ENCODE measurements at regions not wholly inside any gene's neighbourhood (a gene's known extent, or its start where the extent isn't known, plus 50 kb on each side); places are given as distances from the start of the nearest gene placed in this dataset.
"Not testable (repeated sequence)": the region's sequence is repeated elsewhere in the genome, so short reads cannot be mapped to it uniquely, and the experiment has no call there.

- no peak for ATAC-seq
- H3K27me3 Mint-ChIP-seq (ENCODE audit: low read depth) = no peaks in the 10 kb centered on the region
- peaks cover 9% of the 10 kb centered on the region for H3K9me3 Mint-ChIP-seq
- H3K4me3 Mint-ChIP-seq = no peak overlapping the region
- DNase-seq = no peak
- H3K4me1 Mint-ChIP-seq (ENCODE audit: low read depth) = no peaks in the 10 kb centered on the region
- H3K36me3 Mint-ChIP-seq (ENCODE audit: insufficient read depth) = no peaks in the 10 kb centered on the region
Observed at GRCh38 chr2:166766220-166766619, 122.1 kb upstream of the XIRP2 start.

GRCh38 chr2:166765141-166765540 lies 123.1 kb upstream of the XIRP2 start:
- no peaks in the 10 kb centered on the region for H3K36me3 Mint-ChIP-seq (ENCODE audit: insufficient read depth)
- ATAC-seq (no peak), DNase-seq (no peak)
- H3K4me3 Mint-ChIP-seq = no peak overlapping the region
- H3K9me3 Mint-ChIP-seq = peaks cover 9% of the 10 kb centered on the region
- H3K27me3 Mint-ChIP-seq (ENCODE audit: low read depth) = no peaks in the 10 kb centered on the region
- no peaks in the 10 kb centered on the region for H3K4me1 Mint-ChIP-seq (ENCODE audit: low read depth)

- no peaks in the 10 kb centered on the region for H3K27me3 Mint-ChIP-seq (ENCODE audit: low read depth)
- H3K4me3 Mint-ChIP-seq = no peak overlapping the region
- peaks cover 9% of the 10 kb centered on the region for H3K9me3 Mint-ChIP-seq
- no peak for ATAC-seq
- DNase-seq = no peak
- H3K4me1 Mint-ChIP-seq (ENCODE audit: low read depth) = no peaks in the 10 kb centered on the region
- no peaks in the 10 kb centered on the region for H3K36me3 Mint-ChIP-seq (ENCODE audit: insufficient read depth)
Observed at GRCh38 chr2:166764702-166765101, 123.6 kb upstream of the XIRP2 start.

GRCh38 chr2:166764216-166764615 lies 124.1 kb upstream of the XIRP2 start:
- ATAC-seq = no peak
- H3K4me3 Mint-ChIP-seq = no peak overlapping the region
- no peaks in the 10 kb centered on the region for H3K36me3 Mint-ChIP-seq (ENCODE audit: insufficient read depth)
- H3K9me3 Mint-ChIP-seq = peaks cover 9% of the 10 kb centered on the region
- H3K27me3 Mint-ChIP-seq (ENCODE audit: low read depth) = no peaks in the 10 kb centered on the region
- H3K4me1 Mint-ChIP-seq (ENCODE audit: low read depth) = no peaks in the 10 kb centered on the region
- DNase-seq = no peak

- peaks cover 6% of the 10 kb centered on the region for H3K9me3 Mint-ChIP-seq
- no peak for DNase-seq
- no peaks in the 10 kb centered on the region for H3K4me1 Mint-ChIP-seq (ENCODE audit: low read depth)
- no peak overlapping the region for H3K4me3 Mint-ChIP-seq
- no peaks in the 10 kb centered on the region for H3K36me3 Mint-ChIP-seq (ENCODE audit: insufficient read depth)
- H3K27me3 Mint-ChIP-seq (ENCODE audit: low read depth) = no peaks in the 10 kb centered on the region
- ATAC-seq = no peak
Observed at GRCh38 chr2:166762746-166763145, 125.5 kb upstream of the XIRP2 start.

GRCh38 chr2:166758956-166759355 lies 129.3 kb upstream of the XIRP2 start:
- DNase-seq (no peak), ATAC-seq (no peak)
- Mint-ChIP-seq H3K36me3 (ENCODE audit: insufficient read depth) (no peaks in the 10 kb centered on the region), H3K4me3 (no peak overlapping the region), H3K9me3 (no peaks in the 10 kb centered on the region), H3K27me3 (ENCODE audit: low read depth) (no peaks in the 10 kb centered on the region), H3K4me1 (ENCODE audit: low read depth) (no peaks in the 10 kb centered on the region)

- peaks cover 9% of the 10 kb centered on the region for H3K9me3 Mint-ChIP-seq
- DNase-seq = no peak
- no peak for ATAC-seq
- no peaks in the 10 kb centered on the region for H3K36me3 Mint-ChIP-seq (ENCODE audit: insufficient read depth)
- H3K27me3 Mint-ChIP-seq (ENCODE audit: low read depth) = no peaks in the 10 kb centered on the region
- no peak overlapping the region for H3K4me3 Mint-ChIP-seq
- H3K4me1 Mint-ChIP-seq (ENCODE audit: low read depth) = no peaks in the 10 kb centered on the region
Observed at GRCh38 chr2:166750624-166751023, 137.7 kb upstream of the XIRP2 start.

GRCh38 chr2:166744117-166744516 lies 144.2 kb upstream of the XIRP2 start:
- not testable (repeated sequence) for H3K27me3 Mint-ChIP-seq (ENCODE audit: low read depth); H3K36me3 Mint-ChIP-seq (ENCODE audit: insufficient read depth); H3K4me3 Mint-ChIP-seq; DNase-seq; H3K4me1 Mint-ChIP-seq (ENCODE audit: low read depth); ATAC-seq
- H3K9me3 Mint-ChIP-seq = peaks cover 36% of the 10 kb centered on the region

- H3K9me3 Mint-ChIP-seq = peaks cover 36% of the 10 kb centered on the region
Observed at GRCh38 chr2:166743482-166743881, 144.8 kb upstream of the XIRP2 start.

GRCh38 chr2:166727095-166727494 lies 161.2 kb upstream of the XIRP2 start:
- no peak for ATAC-seq
- no peaks in the 10 kb centered on the region for H3K27me3 Mint-ChIP-seq (ENCODE audit: low read depth)
- H3K36me3 Mint-ChIP-seq (ENCODE audit: insufficient read depth) = no peaks in the 10 kb centered on the region
- H3K4me3 Mint-ChIP-seq = no peak overlapping the region
- DNase-seq = no peak
- no peaks in the 10 kb centered on the region for H3K4me1 Mint-ChIP-seq (ENCODE audit: low read depth)
- H3K9me3 Mint-ChIP-seq = peaks cover 17% of the 10 kb centered on the region

More at GRCh38 chr2:166743482-166743881, 144.8 kb upstream of the XIRP2 start:
- H3K36me3 Mint-ChIP-seq (ENCODE audit: insufficient read depth); ATAC-seq; H3K4me3 Mint-ChIP-seq; H3K27me3 Mint-ChIP-seq (ENCODE audit: low read depth); H3K4me1 Mint-ChIP-seq (ENCODE audit: low read depth); DNase-seq: not testable (repeated sequence)

GRCh38 chr2:166725927-166726924 lies 162.1 kb upstream of the XIRP2 start:
- no peak for ATAC-seq
- Mint-ChIP-seq H3K9me3 (peaks cover 10% of the 10 kb centered on the region), H3K4me3 (no peak overlapping the region), H3K4me1 (ENCODE audit: low read depth) (no peaks in the 10 kb centered on the region), H3K36me3 (ENCODE audit: insufficient read depth) (no peaks in the 10 kb centered on the region), H3K27me3 (ENCODE audit: low read depth) (no peaks in the 10 kb centered on the region)
- DNase-seq = no peak

- Mint-ChIP-seq H3K4me1 (ENCODE audit: low read depth) (no peaks in the 10 kb centered on the region), H3K36me3 (ENCODE audit: insufficient read depth) (no peaks in the 10 kb centered on the region), H3K4me3 (no peak overlapping the region), H3K9me3 (peaks cover 12% of the 10 kb centered on the region), H3K27me3 (ENCODE audit: low read depth) (no peaks in the 10 kb centered on the region)
- ATAC-seq (no peak), DNase-seq (no peak)
Observed at GRCh38 chr2:166716968-166717367, 171.3 kb upstream of the XIRP2 start.

- H3K4me3 Mint-ChIP-seq = no peak overlapping the region
- no peaks in the 10 kb centered on the region for H3K36me3 Mint-ChIP-seq (ENCODE audit: insufficient read depth)
- H3K4me1 Mint-ChIP-seq (ENCODE audit: low read depth) = no peaks in the 10 kb centered on the region
- DNase-seq = no peak
- ATAC-seq = no peak
- no peaks in the 10 kb centered on the region for H3K27me3 Mint-ChIP-seq (ENCODE audit: low read depth)
- H3K9me3 Mint-ChIP-seq = no peaks in the 10 kb centered on the region
Observed at GRCh38 chr2:166700079-166700478, 188.2 kb upstream of the XIRP2 start.

GRCh38 chr2:166695154-166695553 lies 193.1 kb upstream of the XIRP2 start:
- H3K36me3 Mint-ChIP-seq (ENCODE audit: insufficient read depth) = no peaks in the 10 kb centered on the region
- peaks cover 9% of the 10 kb centered on the region for H3K9me3 Mint-ChIP-seq
- H3K4me3 Mint-ChIP-seq = no peak overlapping the region
- no peaks in the 10 kb centered on the region for H3K27me3 Mint-ChIP-seq (ENCODE audit: low read depth)
- no peaks in the 10 kb centered on the region for H3K4me1 Mint-ChIP-seq (ENCODE audit: low read depth)
- DNase-seq (no peak), ATAC-seq (no peak)

GRCh38 chr2:166686057-166686456 lies 192.0 kb upstream of the SCN7A start:
- H3K9me3 Mint-ChIP-seq; ATAC-seq; H3K36me3 Mint-ChIP-seq (ENCODE audit: insufficient read depth); DNase-seq; H3K4me3 Mint-ChIP-seq; H3K4me1 Mint-ChIP-seq (ENCODE audit: low read depth); H3K27me3 Mint-ChIP-seq (ENCODE audit: low read depth): not testable (repeated sequence)

Data from activated T-cell treated with anti-CD3 and anti-CD28 coated beads, Interleukin-2, amount 50 U/mL, for 4 hours (primary cell).